ENCODE measurements at regions not wholly inside any gene's neighbourhood (a gene's known extent, or its start where the extent isn't known, plus 50 kb on each side); places are given as distances from the start of the nearest gene placed in this dataset.

GRCh38 chr4:171376724-171377123, 436.5 kb upstream of the GALNTL6 start (continued):
- no peak for TF ChIP-seq ZNF114 (CRISPR knock-in tag; IDR thresholded peaks at IDR 0.05)

GRCh38 chr4:171353535-171353934, 459.7 kb upstream of the GALNTL6 start:
- no peaks in the 10 kb centered on the region for H3F3A ChIP-seq (replicated peaks; ENCODE audit: low read depth)
- no peaks in the 10 kb centered on the region for H3K9me3 Mint-ChIP-seq
- H4K20me1 ChIP-seq (replicated peaks; ENCODE audit: insufficient read depth) = no peaks in the 10 kb centered on the region
- no peaks in the 10 kb centered on the region for H3K79me2 ChIP-seq (replicated peaks; ENCODE audit: insufficient read depth)
- H3K36me3 ChIP-seq (ENCODE audit: insufficient read depth) = no peaks in the 10 kb centered on the region
- H3K27me3 ChIP-seq (ENCODE audit: insufficient read depth) = no peaks in the 10 kb centered on the region
- no peak for ATAC-seq
- TF ChIP-seq JUNB (IDR thresholded peaks at IDR 0.05; ENCODE audit: unreplicated experiment) (no peak), CTCF (conservative IDR thresholded peaks at IDR 0.05; ENCODE audit: low read depth in 2 of 2) (no peak), CREB1 (CRISPR knock-in tag; IDR thresholded peaks at IDR 0.05; ENCODE audit: low read depth) (no peak)
- no peaks in the 10 kb centered on the region for H3K36me3 Mint-ChIP-seq (ENCODE audit: low read depth)
- no peaks in the 10 kb centered on the region for H3K27me3 Mint-ChIP-seq (ENCODE audit: insufficient read depth, low read depth, poor library complexity)
- H3K27ac Mint-ChIP-seq = no peak overlapping the region
- H3K4me3 Mint-ChIP-seq = no peak overlapping the region
- H2AFZ ChIP-seq = no peak overlapping the region
- H3K4me2 ChIP-seq = no peak overlapping the region
- H3K4me1 Mint-ChIP-seq = no peaks in the 10 kb centered on the region
- no peaks in the 10 kb centered on the region for H3K9me2 ChIP-seq (ENCODE audit: insufficient read depth)
- no peaks in the 10 kb centered on the region for H3K4me1 ChIP-seq (ENCODE audit: insufficient read depth)
- no peak overlapping the region for H3K27ac ChIP-seq (ENCODE audit: low read depth)
- H3K4me3 ChIP-seq = no peak overlapping the region
- no peak for DNase-seq (ENCODE audit: low spot score)

GRCh38 chr4:171348090-171348489, 465.1 kb upstream of the GALNTL6 start:
- Mint-ChIP-seq H3K4me1 (no peaks in the 10 kb centered on the region), H3K4me3 (no peak overlapping the region), H3K9me3 (no peaks in the 10 kb centered on the region), H3K27ac (no peak overlapping the region), H3K27me3 (ENCODE audit: insufficient read depth, low read depth, poor library complexity) (no peaks in the 10 kb centered on the region), H3K36me3 (ENCODE audit: low read depth) (no peaks in the 10 kb centered on the region)
- no peaks in the 10 kb centered on the region for H3K36me3 ChIP-seq (ENCODE audit: insufficient read depth)
- no peak overlapping the region for H3K27ac ChIP-seq (ENCODE audit: low read depth)
- H4K20me1 ChIP-seq (replicated peaks; ENCODE audit: insufficient read depth) = no peaks in the 10 kb centered on the region
- DNase-seq (ENCODE audit: low spot score) = no peak
- H3K27me3 ChIP-seq (ENCODE audit: insufficient read depth) = no peaks in the 10 kb centered on the region
- no peaks in the 10 kb centered on the region for H3K9me2 ChIP-seq (ENCODE audit: insufficient read depth)
- no peak for ATAC-seq
- H2AFZ ChIP-seq = no peak overlapping the region
- H3K4me3 ChIP-seq = no peak overlapping the region
- H3F3A ChIP-seq (replicated peaks; ENCODE audit: low read depth) = no peaks in the 10 kb centered on the region
- H3K79me2 ChIP-seq (replicated peaks; ENCODE audit: insufficient read depth) = no peaks in the 10 kb centered on the region
- no peak overlapping the region for H3K4me2 ChIP-seq
- no peaks in the 10 kb centered on the region for H3K4me1 ChIP-seq (ENCODE audit: insufficient read depth)
- no peak for TF ChIP-seq CREB1 (CRISPR knock-in tag; IDR thresholded peaks at IDR 0.05; ENCODE audit: low read depth)
- TF ChIP-seq JUNB (IDR thresholded peaks at IDR 0.05; ENCODE audit: unreplicated experiment) = no peak
- TF ChIP-seq EZH2phosphoT487 (IDR thresholded peaks at IDR 0.05; ENCODE audit: unreplicated experiment) = no peak
- no peak for TF ChIP-seq POLR2AphosphoS5 (IDR thresholded peaks at IDR 0.05; ENCODE audit: low read depth)
- no peak for TF ChIP-seq EZH2 (IDR thresholded peaks at IDR 0.05; ENCODE audit: low read depth, unreplicated experiment)
- TF ChIP-seq REST (IDR thresholded peaks at IDR 0.05; ENCODE audit: unreplicated experiment) = no peak
- TF ChIP-seq CTCF (conservative IDR thresholded peaks at IDR 0.05; ENCODE audit: low read depth in 2 of 2) = no peak
- no peak for TF ChIP-seq ZNF331 (CRISPR knock-in tag; IDR thresholded peaks at IDR 0.05; ENCODE audit: low read depth)
- TF ChIP-seq ZNF114 (CRISPR knock-in tag; IDR thresholded peaks at IDR 0.05) = no peak
- TF ChIP-seq STAT1 (IDR thresholded peaks at IDR 0.05; ENCODE audit: unreplicated experiment) = no peak
- no peak for TF ChIP-seq NANOG (IDR thresholded peaks at IDR 0.05; ENCODE audit: borderline replicate concordance)

Measured in GM23338 (cell line).